ENCODE measurements at regions not wholly inside any gene's neighbourhood (a gene's known extent, or its start where the extent isn't known, plus 50 kb on each side); places are given as distances from the start of the nearest gene placed in this dataset.

GRCh38 chr2:21770787-21771186, 647.0 kb downstream of the TDRD15 start:
- TF ChIP-seq CTCF (IDR thresholded peaks at IDR 0.05 in 2 of 3, conservative IDR thresholded peaks at IDR 0.05 in 1 of 3; ENCODE audit: borderline replicate concordance in 1 of 3, insufficient read depth in 1 of 3, low read depth in 2 of 3, low read length in 2 of 3) (no peak), TCF7L2 (IDR thresholded peaks at IDR 0.05; ENCODE audit: borderline replicate concordance, extremely low read depth, insufficient read depth, insufficient read length) (no peak), ELF1 (IDR thresholded peaks at IDR 0.05; ENCODE audit: borderline replicate concordance, low read depth) (no peak), POLR2AphosphoS5 (IDR thresholded peaks at IDR 0.05; ENCODE audit: low read depth, low read length) (no peak), EZH2 (IDR thresholded peaks at IDR 0.05) (no peak)
